Glomerular visceral epithelial cell (primary cell): ENCODE measurements at regions not wholly inside any gene's neighbourhood (a gene's known extent, or its start where the extent isn't known, plus 50 kb on each side); places are given as distances from the start of the nearest gene placed in this dataset.
A peak's percentile ranks its signal among the peaks of the same experiment; 100 is the strongest.

Source experiments
- DNase-seq: peaks from one replicate; pipeline ENCODE4 v3.0.0-alpha.2; 2016; ENCODE audit errors: extremely low spot score

DNA sequence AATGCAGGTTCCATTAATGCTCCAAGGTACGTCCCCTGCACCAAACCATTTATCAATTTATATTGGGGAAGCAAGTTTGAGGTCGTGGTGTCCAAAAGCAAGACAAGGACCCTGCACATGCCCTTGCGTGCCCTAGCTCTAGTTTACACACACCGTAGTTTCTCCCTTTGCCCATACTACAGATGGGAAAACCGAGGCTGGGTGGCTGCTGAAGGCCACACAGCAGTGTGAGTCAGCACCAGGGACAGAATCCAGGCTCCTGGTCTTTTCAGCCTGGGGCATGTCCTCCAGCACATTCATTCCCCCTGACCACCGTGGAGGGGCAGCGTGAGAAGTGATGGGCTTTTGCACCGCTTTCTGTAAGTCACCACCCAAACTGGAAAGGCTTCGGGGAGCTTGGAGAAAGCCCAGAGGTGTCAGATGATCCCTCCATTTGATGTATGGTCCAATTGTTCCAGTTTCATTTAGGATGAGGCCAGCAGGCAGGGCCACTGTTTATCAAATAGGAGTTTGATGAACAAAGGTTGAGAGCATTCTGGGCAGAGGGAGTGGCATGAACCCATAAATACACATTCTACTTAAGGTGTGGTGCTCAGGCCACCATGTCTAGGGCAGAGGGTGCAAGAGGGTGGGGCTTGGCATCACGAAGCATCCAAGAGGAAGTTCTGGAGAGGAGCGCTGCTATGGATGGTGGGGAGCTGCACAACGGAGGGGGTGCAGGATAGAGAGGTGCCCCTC lies 274.1 kb downstream of the HAUS1 start:
- no peak for DNase-seq

DNA sequence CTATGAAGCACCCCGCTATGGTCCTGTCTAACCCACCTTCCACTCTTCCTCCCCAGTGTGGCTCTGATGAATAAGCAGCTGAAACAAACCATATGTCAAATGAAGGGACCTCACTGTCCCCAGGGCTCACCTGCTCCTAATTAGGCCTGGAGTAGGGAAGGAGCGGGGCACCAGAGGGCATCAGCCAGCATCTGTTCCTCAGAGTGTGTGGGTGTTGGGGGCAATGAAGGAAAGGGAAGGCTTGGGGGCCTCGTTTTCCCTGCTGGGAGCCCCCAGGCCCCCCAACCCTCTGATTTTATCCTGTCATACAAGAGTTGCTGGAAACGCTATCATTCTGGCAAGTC lies 274.7 kb downstream of the HAUS1 start:
- DNase-seq = no peak

GRCh38 chr18:46379323-46379950 lies 275.3 kb downstream of the HAUS1 start:
- DNase-seq = no peak

GRCh38 chr18:46385124-46385523 lies 271.9 kb downstream of the LOXHD1 start:
- no peak for DNase-seq

DNA sequence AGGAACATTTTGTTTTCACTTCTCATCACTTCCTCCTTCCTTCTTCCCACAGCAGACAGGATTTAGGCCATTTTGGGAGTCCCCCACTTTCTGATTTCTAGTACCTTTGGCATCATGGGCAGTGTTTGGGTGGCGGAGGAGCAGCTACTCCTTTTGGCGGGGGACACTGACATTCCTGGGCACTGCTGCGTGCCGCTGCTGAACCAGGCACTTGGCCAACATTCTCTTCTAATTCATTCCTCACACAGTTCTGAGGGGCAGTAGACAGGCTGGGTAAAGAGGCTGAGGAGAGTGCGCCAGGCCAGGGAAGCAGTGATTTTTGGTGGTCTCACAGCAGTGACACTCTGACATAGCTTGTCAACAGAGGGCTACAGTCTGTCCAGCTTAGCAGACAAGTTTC lies 270.2 kb downstream of the LOXHD1 start:
- DNase-seq = peak; percentile 46

- peak; percentile 86 for DNase-seq
Observed at GRCh38 chr18:46387441-46388131, 269.4 kb downstream of the LOXHD1 start.

GRCh38 chr18:46388286-46388685 lies 268.7 kb downstream of the LOXHD1 start:
- no peak for DNase-seq

DNA sequence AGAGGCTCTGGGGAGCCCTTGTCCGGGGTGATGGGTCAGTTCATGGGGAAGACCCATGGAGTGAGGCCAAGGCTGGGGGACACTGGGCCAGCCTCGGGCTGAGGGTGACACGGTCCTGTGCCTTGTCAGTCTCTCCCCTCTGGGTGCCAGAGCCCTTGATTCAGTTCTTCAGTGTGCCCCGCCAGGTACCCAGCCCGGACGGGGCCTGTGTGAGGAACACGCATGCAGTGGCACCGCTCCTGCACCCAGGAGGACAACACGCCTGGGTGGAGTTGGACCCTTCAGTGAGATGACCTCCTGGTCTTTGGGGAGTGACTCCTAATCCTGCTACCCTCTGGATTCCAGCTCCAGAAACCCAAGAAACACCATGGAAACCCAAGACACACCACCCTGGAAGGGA lies 264.4 kb downstream of the LOXHD1 start:
- no peak for DNase-seq

GRCh38 chr18:46393230-46393629 lies 263.8 kb downstream of the LOXHD1 start:
- DNase-seq = no peak

- no peak for DNase-seq
Observed at GRCh38 chr18:46393961-46394360, 263.1 kb downstream of the LOXHD1 start.

- DNase-seq = no peak
Observed at GRCh38 chr18:46395795-46396194, 261.2 kb downstream of the LOXHD1 start.

DNA sequence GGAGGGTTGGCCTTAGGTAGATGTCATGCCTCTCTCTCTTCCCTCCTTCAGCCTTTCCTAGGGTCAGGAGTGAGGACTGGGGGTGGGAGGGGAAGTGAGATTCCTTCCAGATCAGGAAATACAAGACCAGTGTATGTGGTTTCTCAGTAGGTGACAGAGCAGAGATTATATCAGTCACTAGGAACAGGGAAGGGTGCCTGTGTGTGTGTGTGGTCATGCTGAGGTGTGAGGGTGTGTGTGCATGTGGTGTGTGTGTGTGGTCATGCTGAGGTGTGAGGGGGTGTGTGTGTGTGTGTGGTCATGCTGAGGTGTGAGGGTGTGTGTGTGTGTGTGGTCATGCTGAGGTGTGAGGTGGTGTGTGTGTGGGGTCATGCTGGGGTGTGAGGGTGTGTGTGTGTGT lies 259.8 kb downstream of the LOXHD1 start:
- no peak for DNase-seq

GRCh38 chr18:46398005-46398404 lies 259.0 kb downstream of the LOXHD1 start:
- DNase-seq = no peak

- no peak for DNase-seq
Observed at GRCh38 chr18:46398625-46399024, 258.4 kb downstream of the LOXHD1 start.

- no peak for DNase-seq
Observed at GRCh38 chr18:46399303-46399702, 257.7 kb downstream of the LOXHD1 start.

GRCh38 chr18:46400449-46400848 lies 256.6 kb downstream of the LOXHD1 start:
- no peak for DNase-seq

- DNase-seq = no peak
Observed at GRCh38 chr18:46401486-46402070, 255.4 kb downstream of the LOXHD1 start.

DNA sequence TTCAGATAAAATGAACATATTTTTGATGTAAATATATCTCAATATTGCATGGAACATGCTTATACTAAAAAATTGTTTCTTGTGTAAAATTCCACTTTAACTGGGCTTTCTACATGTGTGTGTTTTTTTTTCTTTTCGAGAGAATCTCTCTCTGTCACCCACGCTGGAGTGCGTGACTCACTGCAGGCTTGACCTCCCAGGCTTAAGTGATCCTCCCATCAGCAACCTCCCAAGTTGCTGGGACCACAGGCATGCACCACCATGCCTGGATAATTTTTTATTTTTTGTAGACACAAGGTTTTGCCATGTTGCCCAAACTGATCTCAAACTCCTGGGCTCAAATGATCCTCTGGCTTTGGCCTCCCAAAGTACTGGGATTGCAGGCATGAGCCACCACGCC lies 254.6 kb downstream of the LOXHD1 start:
- DNase-seq = peak; percentile 68

GRCh38 chr18:46402945-46403344 lies 254.1 kb downstream of the LOXHD1 start:
- no peak for DNase-seq

GRCh38 chr18:46405832-46406538 lies 251.0 kb downstream of the LOXHD1 start:
- no peak for DNase-seq

GRCh38 chr18:46406539-46406932 lies 250.5 kb downstream of the LOXHD1 start:
- no peak for DNase-seq

DNA sequence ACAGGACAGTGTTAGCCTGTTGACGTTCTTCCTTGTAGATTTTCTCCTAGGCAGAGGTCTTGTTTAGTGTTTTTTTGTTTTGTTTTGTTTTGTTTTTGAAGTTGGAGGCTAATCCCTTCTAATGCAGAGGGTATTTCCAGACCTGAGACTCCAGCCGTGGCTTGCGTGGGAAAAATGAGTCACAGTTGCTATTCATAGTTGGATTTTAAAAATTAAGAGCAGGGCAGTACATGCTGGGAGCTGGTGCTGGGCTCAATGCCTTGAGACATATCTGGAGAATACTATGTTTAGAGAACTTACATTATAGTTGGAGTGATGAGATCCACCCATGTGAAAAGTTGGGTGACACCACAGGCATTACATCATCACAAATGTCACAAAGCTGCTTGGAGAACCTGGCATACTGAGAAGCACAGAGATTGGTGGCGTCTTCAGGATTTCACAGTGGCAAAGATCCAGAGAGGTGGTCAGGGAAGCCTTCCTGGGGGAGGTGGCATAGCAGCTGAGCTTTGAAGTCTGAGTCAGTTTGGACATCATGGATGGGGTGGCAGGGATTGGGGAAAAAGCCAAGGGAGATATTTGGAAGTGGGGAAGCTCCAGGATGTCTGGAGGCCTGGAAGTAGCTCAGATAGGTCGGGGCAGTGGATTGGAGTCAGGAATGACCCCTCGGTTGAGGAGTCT lies 249.4 kb downstream of the LOXHD1 start:
- DNase-seq = no peak
